NCI-H2081 (cell line): ENCODE measurements at regions not wholly inside any gene's neighbourhood (a gene's known extent, or its start where the extent isn't known, plus 50 kb on each side); places are given as distances from the start of the nearest gene placed in this dataset.

Experiments used
- DNase-seq, 2 experiments: peaks; one replicate each; lab custom pipeline; 2025; lab: John Stamatoyannopoulos, UW

DNA sequence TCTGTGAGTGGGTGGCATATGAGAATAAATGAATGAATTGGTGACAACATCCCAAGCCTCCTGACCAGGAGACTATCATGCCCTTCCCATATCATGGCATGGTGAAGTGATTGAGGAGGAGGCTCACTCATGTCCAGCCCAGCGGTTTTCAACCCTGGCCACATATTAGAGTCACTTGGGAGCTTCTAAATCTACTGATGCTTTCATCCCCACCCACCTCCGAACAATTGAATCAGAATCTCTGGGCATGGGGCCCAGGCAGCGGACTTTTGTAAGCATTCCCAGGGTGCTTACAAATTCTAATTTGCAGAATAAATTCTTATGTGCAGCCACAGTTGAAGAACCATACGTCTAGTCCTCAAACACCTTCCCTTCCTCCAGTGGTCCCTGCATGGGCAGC lies 81.7 kb upstream of the SEC11C start:
- no peak for DNase-seq

DNA sequence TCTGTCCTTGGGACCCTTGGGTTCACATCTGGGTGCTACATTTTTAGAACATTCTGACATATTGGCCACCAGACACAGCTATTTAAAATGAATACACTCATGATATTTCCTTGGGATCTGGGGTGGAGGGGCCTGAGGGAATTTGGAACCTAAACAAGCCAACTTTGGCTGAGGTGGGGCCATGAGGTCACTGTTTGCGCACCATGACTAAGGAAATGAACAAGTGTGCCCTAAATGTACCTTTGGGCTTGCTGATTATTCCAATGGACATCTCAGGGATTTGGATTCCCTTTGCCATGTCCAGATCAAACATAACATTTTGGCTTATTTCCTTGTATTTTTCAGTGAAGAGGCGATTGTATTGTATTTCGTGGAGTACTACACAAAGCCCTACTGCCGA lies 80.5 kb upstream of the SEC11C start:
- DNase-seq: no peak

DNA sequence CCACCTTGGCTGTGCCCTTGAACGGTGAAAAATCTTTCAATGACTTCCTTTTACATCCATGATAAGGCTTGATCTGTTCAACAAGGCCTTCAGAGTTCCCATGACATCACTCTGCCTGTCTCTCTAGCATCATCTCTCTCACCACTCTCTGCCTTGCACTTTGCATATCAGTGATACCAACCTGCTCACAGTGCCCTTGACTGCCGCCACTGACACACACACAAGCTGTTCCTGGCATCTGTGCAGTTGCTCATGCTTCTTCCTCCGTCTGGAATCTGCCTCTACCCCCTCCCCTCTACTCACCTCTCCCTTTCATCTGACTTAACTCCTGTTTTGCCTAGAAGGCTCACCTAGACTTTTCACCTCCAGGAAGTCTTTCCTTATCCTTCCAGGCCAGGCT lies 79.1 kb upstream of the SEC11C start:
- no peak for DNase-seq

DNA sequence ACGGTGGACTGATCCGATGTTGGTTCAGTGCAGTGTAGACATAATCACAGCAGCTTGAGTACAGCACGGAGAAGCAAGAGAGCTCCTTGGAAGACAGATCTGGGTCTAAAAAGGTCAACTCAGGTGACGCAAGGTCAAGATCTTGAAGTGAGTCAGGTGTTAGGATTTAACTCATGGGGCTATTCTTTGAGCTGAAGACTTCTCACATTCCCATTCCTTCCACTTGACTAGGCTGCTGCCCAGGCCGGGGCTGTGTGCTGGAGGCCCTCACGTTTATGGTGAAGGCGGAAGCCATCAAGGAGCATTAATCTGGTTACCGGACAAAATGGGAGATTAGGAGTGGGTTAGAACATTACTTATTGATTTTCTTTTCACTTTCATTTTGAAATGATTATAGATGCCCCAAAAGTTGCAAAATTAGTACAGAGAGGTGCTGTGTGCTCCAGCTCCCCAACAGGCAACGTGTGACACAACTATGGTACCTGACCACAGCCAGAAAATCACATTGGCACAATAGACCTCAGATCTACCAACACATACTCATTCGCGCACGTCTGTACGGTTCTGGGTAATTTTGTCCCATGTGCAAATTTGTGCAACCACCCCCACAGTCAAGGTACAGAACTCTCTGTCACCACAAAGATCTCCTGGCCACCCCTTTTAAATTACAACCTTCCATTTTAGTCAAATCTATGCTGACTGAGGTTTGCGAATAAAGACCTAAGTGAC lies 77.6 kb upstream of the SEC11C start:
- no peak for DNase-seq

DNA sequence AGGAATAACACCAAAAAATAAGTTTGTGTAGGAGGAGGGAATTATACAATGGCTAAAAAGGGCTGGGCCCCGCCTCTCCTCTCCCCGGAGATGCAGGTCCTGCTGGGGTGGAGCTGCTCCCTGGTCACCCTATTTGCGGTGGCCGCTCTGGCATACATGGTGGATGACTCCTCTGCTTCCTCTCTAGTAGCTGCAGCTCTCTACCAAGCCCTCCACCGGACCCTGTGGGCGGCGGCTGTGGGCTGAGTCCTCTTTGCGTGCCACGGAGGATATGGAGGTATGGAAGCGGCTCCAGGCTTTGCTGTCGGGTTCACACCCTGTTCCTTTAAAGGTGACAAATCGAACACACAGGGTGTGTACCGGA lies 77.1 kb upstream of the SEC11C start:
- no peak for DNase-seq

DNA sequence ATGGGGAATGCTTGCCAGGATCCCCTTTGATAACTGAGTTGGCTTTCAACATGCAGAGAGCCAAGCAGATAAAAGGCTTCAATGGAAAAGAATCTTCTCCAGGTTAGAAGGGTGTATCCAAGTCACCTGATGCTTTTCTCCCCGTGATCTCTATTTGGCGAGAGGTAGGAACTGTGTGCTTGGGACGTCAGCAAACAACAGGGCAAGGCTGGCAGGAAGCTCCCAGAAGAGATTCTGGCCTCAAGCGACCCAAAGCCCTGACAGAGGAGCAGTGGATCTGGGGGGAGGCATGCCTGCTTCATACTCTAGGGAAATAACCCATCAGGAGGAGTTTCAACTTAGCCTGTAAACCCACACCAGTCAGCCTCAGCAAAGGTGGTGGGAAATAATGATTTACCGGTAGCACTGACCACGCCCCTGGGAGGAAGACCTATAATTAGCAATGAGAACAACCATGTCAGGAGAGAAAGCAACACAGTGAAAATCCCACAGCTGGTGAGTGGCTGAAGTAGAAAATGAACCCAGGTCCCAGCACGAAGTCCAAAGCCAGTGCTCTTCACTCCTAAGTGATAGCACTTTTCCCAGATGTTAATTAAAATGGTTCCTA lies 76.3 kb upstream of the SEC11C start:
- peak; percentile 6 to 35 for DNase-seq

DNA sequence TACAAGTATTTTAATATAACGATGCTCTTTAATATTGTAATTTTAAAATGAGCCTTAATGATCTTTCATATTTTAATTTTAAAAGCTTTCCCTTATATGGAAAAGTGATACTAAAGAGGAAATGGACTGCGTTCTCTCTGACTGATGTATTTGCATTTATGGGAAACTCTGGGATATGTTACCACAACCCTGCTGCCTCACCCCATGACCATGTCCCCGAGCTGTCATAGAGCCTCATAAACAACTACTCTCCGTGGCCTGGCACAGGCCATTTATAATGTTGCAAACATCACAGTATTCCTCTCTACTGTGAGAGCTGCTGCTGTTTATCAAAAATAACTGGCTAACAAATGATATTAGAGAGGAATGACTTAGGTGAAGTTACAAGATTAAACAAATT lies 75.8 kb upstream of the SEC11C start:
- no peak for DNase-seq

DNA sequence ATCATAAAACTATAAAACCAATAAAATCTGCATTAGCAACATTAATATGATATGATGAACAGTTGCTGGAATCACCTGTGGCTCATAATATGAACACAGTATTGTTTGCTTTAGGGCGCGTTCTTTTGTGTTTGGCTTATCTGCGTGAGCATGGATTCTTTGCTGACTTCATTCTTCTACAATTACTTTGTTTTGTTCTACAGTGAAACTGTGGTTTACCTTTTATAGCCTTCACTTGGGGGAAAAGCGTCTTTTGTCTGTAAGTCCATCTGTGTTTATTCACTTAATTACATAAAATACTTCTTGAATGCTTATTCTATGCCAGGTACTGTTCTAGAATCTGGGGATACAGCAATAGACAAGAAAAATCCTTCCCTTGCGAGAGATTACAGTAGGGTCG lies 74.0 kb upstream of the SEC11C start:
- peak; percentile 7 to 61 for DNase-seq

DNA sequence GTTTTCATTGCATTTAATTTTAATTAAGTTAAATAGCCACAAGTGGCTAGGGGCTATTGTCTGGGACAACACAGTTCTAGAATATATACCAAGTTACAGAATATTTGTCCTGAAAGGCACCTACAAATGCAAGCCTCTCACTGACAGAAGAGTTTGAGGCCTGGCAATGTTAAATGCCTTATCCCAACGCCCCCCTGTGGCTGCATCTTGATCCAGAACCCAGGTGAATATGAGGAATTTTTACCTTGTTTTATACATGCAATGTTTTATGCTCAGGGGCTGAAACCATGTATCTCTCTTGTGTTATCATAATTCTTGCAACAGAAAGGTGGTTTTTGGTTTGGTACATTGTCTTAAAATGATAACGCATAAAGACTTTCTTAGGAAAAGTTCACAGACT lies 71.8 kb upstream of the SEC11C start:
- DNase-seq: no peak

DNA sequence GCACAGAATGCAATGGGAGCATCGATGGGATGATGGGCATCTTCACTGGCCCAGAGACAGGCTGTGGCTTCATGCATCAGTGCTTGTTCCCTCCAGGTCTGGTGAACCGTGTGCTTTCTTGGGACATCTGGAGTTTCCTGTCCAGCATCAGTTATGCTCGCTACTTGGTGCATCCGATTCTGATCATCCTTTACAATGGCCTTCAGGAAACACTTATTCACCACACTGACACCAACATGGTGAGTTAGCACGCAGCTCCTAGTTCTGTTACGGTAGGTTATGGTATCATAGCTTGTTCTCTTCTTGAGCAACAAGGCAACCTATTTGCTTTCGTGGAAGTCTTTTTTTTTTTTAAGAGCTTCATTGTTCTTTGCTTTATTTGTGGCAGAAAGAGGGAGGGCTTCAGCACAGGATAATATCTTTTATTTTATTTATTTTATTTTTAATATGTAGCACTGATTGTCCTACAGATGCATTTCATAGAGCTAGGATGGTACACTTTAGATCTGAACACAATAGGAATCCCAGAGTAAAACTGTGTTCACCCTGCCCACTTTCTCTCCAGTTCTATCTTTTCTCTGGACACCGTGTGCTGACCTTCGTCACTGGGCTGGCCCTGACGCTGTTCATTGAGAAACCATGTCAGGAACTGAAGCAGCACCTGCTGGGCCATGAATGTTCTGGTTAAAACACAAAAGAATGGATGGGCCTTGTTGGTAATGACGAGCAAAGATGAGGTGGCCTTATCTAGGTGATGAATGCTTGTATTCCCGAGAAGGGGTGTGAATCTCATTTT lies 71.2 kb upstream of the SEC11C start:
- DNase-seq: no peak

DNA sequence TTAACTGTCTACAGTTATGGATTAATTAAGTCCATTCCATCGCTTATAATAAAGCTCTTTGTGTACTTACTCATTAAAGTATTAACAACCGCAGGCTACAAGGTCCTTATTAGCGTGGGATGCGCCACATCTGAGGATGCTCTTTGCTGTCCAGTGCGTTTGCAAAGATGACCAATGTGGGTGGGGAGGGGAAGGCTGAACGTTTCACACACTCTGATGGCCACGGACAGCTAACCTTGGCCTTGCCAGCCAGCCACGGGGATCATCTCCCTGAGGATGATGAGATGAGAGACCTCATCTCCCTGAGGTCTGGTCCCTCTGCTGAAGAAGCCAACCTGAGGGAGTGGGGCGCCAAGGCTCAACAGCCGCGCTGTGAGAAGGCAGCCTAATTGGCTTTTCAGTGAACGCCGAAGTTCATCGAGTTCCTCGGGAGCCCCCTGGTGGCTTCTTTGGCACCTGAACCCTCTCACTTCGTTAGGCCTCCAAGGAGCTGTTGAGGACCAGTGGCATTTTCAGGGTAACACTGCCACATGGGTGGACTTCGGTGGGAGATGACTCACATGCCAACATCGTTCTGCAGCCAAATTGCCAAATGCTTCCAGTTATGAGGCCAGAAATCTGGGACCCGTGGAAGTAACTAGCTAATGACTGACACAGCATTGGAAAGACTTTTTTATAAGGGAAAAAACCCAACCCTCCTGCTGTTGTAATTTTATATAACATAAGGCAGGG lies 69.3 kb upstream of the SEC11C start:
- peak; percentile 33 to 52 for DNase-seq

DNA sequence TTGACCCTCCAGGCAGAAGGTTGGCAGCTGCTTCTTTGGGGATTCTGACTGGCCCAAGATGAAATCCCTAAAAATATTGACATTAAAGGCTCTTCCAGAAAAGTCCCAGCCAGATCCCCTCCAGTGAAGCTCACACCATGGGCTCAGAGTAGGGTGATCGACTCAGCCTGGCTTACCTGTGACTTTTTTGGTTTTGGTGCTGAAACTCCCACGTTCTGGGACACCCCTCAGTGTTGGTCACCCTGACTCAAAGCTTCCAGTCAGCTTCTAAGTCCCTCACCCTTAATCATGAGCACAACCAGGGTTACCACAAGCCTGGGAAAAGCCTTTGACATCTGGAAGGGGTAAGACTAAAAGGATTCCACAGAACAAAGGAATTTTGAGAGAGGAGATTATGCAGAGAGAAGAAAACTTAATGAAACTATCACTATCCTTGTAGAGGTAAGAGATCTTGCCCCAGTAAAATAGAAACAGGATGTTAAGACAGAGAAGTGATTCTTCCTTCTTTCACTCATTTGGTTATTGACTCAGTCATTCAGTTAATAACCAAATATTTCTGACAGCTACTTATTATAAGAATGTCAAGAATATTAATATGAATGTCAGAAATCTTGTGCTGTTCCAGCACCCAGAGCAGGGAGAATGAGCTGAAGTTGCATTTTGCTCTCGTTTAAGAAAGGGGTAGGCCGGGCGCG lies 66.8 kb upstream of the SEC11C start:
- DNase-seq: no peak

DNA sequence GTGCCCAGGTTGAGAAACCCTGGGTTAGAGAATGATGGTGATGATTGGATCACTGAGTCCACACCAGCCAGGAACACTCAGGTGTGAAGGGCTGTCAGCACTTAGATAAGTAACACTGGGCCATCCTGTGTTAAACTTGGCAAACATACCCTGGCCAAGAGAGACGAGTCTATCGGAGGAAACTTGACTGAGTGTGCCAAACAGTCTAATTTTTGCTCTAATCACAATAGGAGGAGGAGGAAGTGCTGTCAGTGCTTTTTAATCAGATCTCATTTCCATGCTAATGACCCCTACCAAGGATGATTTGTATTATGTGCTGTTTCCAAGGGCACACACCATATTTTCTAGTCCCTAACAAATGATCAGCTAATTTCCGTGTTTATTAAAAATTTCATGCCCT lies 63.8 kb upstream of the SEC11C start:
- peak in 1 of 2 experiments; percentile 58 for DNase-seq

DNA sequence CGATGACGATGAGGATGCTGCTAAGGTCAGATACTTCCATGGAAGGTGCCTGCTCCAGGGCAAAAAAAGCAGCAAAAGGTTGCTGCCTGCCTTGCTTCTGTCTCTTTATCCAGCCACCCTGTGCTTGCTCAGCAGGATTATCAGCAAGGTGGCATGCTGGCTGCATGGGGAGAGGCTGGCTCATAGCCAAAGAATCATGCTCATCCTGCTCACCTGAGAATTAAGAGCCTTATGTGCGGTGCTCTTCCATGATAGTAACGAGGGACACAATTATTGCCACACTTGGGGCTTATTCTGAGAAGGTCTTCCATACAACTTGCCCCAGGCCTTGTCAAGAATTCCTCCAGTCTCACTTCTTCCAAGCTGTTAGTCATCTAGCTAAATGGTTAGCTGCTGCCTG lies 60.4 kb upstream of the SEC11C start:
- peak; percentile 20 to 60 for DNase-seq

DNA sequence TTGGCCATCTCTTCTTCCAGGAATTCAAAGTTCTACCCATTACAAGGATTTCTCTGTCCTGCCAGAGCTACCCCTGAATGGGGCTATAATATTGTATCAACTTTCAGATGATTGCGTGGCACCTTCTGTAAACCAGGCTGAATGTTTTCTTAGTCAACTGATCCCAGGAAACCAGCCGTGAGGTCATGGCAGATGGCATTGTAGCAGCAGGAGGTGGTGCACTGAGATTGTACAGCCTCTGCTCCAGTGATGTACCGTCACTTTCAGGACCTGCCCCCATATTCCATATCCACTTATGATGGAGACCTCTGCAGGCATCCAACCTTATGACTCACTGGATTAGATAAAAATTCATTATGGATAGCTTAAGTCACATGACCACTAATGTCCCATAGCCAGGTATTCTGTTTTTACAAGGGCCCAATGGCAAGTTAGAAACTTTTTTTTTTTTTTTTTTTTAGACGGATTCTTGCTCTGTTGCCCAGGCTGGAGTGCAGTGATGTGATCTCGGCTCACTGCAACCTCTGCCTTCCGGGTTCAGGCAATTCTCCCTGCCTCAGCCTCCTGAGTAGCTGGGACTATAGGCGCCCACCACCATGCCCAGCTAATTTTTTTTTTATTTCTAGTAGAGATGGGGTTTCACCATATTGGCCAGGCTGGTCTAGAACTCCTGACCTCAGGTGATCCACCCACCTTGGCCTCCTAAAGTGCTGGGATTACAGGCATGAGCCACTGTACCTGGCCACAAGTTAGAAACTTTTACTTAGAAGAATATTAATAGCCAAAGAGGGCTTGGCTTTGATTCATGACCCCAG lies 59.8 kb upstream of the SEC11C start:
- DNase-seq: peak; percentile 43 to 77

DNA sequence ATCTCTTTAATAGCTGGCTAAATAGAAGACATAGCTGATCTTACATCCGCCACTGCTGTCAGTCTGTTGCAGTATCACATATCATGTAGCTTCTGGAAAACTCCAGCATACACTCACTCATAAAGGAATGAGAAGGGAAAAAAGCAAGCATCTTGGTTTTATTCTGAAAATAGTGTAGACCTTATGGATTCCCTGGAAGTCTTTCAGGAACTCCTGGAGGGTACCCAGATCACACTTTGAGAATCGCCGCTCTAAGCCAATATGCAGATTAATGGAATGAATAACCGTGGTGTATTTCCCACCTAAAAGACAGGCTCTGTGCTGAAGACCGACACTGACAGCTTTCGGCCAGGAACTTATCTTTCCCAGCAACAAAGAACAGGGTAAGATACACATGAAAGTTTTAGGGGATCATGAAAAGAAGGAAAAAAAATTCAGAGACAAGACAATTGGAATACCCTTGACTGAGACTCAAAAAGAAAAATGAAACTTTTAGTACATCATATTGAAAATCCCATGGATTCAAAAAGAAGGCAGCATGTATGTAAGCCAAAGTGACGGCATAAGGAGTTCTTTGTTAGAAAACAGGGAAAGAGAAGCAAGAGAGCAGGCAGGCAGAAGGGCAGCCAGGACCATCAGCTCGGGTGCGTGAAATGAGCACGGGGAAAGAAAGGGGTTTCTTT lies 56.4 kb upstream of the SEC11C start:
- DNase-seq: no peak

DNA sequence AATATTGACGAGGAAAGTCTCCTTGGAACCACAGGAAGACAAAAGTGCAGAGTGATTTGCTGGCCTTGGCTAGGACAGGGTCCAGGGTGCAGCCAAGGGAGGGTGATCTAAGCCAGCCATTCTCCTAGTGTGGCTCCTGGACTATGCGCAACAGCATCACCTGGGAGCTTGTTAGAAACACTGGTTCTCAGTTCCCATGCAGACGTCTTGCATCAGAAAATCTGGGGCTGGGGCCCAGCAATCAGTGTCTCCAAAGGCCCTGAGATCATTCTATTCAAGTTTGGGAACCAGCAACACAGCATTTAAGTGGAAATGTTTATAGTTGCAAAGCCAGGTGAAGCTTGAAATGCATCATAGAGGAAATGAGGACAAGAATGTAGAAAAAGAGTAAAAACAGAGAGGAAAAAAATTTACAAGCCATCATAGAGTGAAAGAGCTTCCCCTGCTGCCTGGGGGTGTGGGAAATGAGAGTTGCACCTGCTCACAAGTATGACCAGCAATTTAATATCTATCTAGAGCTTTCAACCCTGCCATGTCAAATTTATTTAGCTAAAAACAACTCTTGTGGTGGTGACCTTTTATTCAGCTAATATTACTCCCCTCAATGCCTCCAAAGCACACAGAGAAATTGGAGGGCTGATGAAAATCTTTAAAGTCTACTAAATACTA lies 54.4 kb upstream of the SEC11C start:
- peak in 1 of 2 experiments; percentile 17 for DNase-seq

DNA sequence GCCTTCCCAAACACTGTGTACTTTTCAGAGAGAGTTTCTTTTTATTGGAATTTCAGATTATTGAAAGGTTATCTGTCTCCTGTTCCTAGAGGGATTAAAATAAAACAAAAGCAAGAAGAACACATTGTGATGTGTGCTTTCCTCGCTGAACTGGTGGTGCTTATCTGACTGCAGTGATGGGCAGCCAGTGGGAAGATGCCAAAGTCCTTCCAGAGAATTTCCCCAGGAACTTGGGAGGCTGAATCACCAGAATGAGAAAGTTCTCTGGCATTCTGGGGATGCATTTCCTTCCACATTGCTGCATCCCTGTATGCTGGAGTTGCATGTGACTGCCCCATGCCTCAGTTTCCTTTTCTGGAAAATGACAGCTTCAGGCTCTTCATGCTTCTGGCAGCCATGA lies 53.9 kb upstream of the SEC11C start:
- DNase-seq: no peak

DNA sequence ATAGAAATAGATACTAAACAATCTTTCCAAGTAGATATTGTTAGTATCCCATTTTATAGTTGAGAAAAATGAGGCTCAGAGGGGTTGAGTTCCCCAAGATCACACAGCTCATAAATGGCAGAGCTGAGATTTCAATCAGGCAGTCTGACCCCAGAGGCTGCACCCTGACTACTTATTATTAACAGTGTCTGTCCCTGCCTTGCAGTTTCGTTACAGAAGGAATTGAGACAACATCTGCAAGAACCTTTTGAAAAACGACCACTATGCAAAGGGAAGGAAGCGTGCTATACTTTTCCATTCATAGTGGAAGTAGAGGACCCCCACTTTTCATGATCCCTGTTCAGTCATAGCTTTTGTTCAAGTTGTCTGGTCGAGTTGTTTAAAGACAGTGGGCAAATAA lies 53.2 kb upstream of the SEC11C start:
- DNase-seq: no peak

DNA sequence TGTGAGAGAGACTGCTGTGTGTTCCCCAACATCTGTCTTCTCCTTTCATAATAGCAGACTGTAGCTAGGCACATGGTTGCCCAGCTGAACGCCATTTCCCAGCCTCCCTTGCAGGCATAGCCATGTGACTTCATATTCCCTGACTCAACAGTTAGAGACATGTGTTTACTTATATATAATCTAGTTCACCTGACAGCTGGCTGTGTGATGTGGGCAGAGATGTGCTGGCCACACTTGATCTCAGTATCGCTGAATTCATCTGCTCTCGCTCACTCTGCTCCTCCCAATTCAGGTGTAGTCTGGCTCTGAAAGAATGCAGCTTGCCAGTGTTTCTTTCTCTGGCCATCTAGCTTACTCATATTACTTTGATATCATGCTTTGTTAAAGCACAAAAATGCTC lies 52.3 kb upstream of the SEC11C start:
- no peak for DNase-seq
